WI38 (cell line): ENCODE measurements at regions not wholly inside any gene's neighbourhood (a gene's known extent, or its start where the extent isn't known, plus 50 kb on each side); places are given as distances from the start of the nearest gene placed in this dataset.

Experiments
- H3K4me3 ChIP-seq: 2 replicates; pipeline ENCODE4 v1.5.1; 2011; ENCODE audit warnings: low read depth, mild to moderate bottlenecking, control low read depth, low read length
- CTCF ChIP-seq: IDR thresholded peaks from 2 replicates; pipeline ENCODE4 v1.5.1; 2012; ENCODE audit warnings: low read depth, mild to moderate bottlenecking, control low read depth, low read length

DNA sequence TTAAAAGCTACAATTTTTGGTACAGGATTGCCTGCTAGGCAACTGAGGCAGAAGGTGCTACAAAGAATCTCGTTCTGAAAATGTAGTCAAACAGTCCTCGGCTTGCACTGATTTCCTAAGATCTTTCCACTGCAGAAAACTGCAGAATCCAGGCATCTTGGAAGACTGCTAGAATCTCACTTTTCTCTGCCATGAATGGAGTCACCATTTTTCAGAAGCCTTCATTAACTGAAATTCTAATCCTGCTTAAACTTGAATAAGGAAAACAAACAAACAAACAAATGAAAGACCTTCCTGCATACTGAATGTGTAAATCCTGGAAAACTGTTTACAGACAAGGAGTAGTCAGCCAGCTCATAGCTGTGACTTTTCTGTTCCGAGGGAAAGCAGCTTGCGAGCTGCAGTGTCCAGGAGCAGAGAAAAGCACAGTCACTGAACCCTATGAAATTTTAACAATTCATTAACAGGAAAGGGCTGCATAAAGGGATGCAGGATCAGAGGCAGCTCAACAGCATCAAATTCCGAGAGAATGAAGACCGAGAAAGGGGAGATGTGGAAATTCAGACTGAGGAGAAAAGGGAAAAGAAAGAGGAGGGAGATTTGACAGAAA, 210.5 kb upstream of the PIK3C3 start:
- H3K4me3 ChIP-seq = no peak overlapping the region
- no peak for TF ChIP-seq CTCF

GRCh38 chr18:41737218-41737617, 217.8 kb upstream of the PIK3C3 start:
- TF ChIP-seq CTCF = no peak
- H3K4me3 ChIP-seq = no peak overlapping the region

DNA sequence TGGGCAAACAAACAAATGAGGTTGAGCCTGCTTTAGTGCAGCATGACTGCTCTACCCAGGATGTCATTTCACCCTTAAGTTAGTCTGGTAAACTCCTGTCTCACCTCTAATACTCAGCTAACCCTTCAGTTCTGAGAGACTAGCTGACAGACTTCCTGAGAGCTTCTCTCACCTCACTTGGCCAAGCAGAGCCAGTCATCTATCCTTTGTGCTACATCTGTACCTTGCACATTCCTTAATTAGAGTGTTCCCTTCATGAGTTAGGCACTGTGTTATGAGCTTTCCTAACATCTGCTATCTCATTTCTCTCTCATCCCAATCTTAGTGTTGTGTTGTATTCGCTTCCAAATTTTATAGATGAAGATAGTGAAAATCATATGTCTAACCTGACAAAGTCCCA, 220.1 kb upstream of the PIK3C3 start:
- no peak overlapping the region for H3K4me3 ChIP-seq
- TF ChIP-seq CTCF = no peak

- TF ChIP-seq CTCF = no peak
- H3K4me3 ChIP-seq = no peak overlapping the region
These were observed 222.7 kb upstream of the PIK3C3 start for GRCh38 chr18:41732356-41732755.

DNA sequence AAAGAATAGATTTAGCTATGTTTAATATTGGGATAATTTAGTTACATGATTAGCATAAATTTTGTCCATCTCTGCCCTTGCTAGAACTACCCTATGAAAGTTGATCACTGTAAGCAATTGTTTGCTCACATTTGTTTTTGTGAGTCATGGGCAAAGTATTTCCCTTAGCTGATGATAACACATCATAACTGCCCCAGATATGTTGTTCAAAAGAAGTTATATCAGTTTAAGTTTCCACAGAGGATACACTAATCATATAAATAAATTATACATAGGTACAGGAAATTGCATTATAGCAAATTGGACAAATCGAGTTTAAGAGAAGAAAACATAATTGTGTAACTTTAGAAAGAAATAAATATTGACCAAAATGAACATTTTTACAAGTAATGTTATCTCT, 223.2 kb upstream of the PIK3C3 start:
- no peak for TF ChIP-seq CTCF
- no peak overlapping the region for H3K4me3 ChIP-seq

DNA sequence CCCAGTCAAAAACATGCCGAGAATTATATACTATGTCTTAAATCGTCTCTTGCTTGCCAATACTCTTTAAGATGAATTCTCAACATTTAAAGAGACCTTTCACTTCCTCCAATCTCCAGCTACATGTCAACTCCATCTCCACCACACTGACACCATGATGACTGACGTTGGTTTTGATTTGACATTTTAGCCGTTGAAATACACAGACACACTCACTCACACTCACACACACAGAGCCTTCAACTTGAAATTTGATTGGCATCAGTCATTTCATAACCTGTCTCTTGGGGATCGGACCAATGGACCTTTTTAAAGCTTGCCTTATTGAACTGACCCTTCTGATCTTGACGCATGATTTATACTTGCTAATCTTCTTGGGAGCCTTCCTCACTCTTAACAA, 230.8 kb upstream of the PIK3C3 start:
- TF ChIP-seq CTCF = no peak
- no peak overlapping the region for H3K4me3 ChIP-seq

DNA sequence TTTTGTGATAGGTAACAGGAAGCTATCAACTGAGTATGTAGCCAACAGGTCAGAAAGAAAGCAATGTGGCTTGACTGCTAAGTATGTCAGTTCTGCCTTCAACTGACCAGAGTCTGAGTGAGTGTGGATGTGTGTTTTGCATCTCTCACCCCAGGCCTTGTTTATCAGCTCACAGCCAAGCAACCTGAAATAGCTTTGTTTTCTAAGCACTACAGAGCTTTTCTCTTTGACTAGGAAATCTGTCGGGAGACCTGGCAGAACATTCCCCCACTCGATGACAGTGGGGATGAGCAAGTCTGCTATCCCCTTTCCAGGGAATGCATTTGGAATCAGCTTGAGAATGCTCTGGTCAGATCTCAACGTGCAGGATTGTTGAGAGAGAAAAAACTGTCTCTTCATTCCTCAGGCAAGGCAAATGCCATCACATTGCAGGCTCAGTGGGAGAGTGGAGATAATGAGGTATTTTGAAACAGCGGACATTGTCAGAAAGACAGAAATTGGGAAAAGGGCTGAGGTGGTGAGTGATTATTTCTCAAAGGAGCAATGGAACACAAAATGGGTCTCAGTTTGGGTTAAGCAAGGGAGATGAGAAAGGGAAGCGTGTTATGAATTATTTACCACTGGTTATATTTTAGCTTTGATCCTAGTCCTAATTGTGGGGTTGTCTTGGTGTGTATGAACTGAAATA, 233.8 kb upstream of the PIK3C3 start:
- TF ChIP-seq CTCF = no peak
- H3K4me3 ChIP-seq = no peak overlapping the region
